Stimulated activated CD4-positive, alpha-beta T cell treated with anti-CD3 and anti-CD28 coated beads, Interleukin-15, amount 100 ng/mL, for 48 hours (primary cell): ENCODE measurements at regions not wholly inside any gene's neighbourhood (a gene's known extent, or its start where the extent isn't known, plus 50 kb on each side); places are given as distances from the start of the nearest gene placed in this dataset.

Experiments used
- DNase-seq, 2 donors: peaks; one replicate each; pipeline ENCODE4 v3.0.0-alpha.2; 2020; ENCODE audit warnings: low read depth in 2 of 2

DNA sequence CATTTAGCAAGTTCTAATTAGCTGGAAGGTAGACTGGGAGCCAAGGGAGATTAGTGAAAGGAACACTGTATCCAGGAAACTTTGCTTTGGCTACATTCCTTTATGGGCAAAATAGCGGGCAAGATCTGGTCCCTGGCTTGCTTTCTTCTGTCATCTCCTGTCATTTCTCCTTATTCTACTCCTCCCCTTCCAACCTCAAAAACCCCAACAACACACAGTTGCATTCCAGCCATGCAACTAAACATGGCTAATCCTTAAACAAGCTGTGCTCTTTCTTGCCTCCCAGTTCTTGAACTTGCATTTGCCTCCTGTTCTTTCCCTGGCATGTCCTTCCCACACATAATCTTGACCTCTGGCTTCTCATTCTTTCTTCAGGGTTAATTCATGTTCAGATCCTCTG, 59.5 kb upstream of the CDCA7L start:
- no peak for DNase-seq

DNA sequence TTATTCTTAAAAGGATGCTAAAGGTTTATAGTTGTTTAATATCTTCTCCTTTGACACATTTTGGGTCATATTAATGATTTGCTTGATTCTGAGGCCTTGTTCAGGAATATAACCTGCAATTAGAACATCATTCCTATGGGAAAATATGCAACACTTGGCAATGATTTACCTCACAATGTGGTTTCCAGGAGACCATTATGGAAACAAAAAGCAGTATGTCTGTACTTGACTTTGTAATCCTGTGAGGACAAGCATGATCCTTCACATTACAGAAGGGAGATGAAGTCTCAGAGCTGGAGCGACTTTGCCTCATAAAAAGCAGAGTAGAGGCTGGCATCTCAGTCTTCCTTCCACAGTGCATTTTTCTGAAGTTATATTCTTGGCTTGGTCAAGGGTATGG, 57.0 kb upstream of the CDCA7L start:
- DNase-seq: no peak

DNA sequence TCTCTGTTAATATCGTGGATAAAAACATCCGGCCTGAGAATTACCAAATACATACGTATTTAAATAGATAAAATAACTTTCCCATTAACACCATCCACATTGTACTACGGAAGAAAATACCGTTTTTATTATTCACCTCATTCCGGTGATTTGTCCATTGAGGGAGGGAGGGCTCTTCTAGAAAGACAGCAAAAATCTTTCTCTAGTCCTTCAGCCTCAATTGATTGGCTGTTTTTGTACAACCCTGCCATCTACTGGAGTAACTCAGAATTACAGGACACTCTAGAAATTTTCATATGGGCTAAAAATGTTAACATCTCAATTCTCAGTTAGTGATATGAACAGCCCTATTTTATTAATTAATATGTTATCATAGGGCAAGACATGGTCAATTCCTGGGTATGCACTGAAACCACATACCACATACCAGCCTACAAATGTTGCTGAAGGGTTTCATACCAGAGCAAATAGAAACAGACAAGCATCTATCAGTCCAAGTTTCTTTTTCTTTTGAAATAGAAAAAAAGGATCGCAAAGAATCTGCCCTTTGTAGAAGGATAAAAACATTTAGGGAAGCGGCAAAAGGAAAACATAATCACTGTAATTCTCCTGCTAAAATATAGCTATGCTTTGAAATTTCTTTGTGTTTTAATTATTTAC, 55.8 kb upstream of the CDCA7L start:
- DNase-seq: peak in 1 of 2 donors; percentile 12

DNA sequence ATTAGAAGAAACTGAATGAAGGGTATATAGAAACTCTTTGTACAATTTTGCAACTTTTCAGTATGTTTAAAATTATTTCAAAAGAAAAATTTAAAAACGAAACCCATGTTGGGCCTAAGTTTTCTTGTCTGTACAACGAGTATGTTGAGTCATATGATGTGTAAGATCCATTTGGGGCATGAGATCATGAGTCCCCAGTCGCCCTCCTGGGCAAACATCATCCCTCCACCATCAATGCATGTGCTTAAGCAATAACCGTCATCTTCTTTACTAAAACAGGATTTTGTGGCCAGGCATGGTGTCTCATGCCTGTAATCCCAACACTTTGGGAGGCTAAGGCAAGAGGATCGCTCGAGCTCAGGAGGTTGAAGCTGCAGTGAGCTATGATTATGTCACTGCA, 54.2 kb upstream of the CDCA7L start:
- no peak for DNase-seq

DNA sequence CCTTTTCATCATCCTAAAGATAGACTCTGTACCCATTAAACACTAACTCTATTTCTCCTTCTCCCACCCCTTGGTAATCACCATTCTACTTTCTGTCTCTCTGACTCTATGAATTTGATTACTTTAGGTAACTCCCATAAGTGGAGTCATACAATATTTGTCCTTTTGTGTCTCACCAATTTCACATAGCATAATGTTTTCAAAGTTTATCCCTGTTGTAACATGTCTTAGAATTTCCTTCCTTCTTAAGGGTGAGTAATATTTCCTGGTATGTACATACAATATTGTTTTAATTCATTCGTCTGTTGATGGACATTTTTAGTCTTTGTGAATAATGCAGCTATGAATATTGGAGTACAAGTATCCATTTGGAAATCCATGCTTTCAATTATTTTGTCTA, 50.9 kb upstream of the CDCA7L start:
- DNase-seq: no peak
